GM18858 (cell line): ENCODE measurements at regions not wholly inside any gene's neighbourhood (a gene's known extent, or its start where the extent isn't known, plus 50 kb on each side); places are given as distances from the start of the nearest gene placed in this dataset.
A peak's percentile ranks its signal among the peaks of the same experiment; 100 is the strongest.
"Not testable (repeated sequence)": the region's sequence is repeated elsewhere in the genome, so short reads cannot be mapped to it uniquely, and the experiment has no call there.

ENCODE experiments used
- ATAC-seq: cut with Tn5 transposase; IDR thresholded peaks from one replicate; pipeline ENCODE4 v1.9.1; 2021; ENCODE audit not compliant: unreplicated experiment

DNA sequence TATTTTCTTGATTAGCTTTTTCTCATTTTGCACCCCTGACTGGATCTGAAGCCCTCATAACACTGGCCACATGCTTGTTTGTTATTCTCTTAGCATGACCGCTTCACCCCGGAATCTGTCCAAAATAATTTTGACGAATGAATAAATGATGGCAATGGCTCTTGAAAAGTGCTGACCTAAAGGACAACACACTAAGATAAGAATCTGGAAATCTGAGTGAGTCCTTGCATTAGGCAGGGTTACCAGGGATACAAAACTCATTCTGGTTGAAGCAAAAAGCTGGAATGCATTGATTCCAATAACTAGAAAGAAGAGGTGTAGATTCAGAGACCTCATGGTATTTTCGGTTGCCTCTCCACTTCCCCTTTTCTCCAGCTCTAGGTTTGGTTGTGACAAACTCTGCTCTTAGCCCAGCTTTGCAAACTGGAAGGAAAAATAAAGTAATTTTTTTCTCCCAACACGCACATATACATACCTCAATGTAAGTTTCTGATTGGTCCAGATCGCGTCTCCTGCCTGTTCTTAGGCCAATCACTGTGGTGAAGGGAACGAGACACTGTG, 157.4 kb downstream of the SKIDA1 start:
- ATAC-seq = peak; percentile 39

DNA sequence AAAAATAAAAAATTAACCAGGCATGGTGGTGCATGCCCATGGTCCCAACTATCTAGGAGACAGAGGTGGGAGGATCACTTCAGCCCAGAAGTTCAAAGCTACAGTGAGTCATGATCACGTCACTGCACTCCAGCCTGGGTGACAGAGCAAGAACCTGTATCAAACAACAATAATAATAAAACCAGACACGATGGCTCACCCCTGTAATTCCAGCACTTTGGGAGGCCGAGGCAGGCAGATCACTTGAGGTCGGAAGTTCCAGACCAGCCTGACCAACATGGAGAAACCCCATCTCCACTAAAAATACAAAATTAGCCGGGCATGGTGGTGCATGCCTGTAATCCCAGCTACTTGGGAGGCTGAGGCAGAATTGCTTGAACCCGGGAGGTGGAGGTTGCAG, 159.4 kb downstream of the SKIDA1 start:
- not testable (repeated sequence) for ATAC-seq

GRCh38 chr10:21364196-21365114, 161.0 kb downstream of the SKIDA1 start:
- no peak for ATAC-seq

- no peak for ATAC-seq
Measured at GRCh38 chr10:21363731-21364104, 161.8 kb downstream of the SKIDA1 start.

DNA sequence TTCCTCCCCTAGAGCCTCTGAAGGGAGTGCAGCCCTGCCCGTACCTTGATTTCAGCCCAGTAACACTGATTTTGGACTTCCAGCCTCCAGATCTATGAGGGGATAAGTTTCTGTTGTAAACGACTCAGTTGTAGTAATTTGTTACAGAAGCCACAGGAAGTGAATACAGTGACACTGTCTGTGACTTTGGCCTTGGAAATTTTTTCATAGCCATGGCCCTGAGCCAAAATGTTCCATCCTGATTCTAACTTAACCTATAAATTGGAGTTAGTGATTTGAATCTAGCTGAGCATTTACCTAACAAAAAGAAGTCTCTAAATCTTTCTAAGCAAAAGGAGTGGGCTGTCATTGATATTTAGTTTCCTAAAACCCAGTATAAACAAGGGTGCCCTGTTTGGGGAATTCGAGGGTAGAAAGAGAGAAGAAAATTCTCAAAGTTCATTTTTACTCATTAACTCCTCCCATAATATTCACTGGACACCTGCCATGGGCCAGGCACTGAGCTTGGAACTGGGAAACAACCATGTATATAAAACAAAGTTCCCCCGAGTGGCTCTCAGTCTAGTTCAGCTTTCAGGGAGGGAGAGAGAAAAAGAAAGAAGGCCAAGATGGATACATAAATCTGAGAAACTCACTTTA, 162.3 kb downstream of the SKIDA1 start:
- ATAC-seq = no peak

GRCh38 chr10:21359202-21359601, 166.3 kb downstream of the SKIDA1 start:
- ATAC-seq = no peak

DNA sequence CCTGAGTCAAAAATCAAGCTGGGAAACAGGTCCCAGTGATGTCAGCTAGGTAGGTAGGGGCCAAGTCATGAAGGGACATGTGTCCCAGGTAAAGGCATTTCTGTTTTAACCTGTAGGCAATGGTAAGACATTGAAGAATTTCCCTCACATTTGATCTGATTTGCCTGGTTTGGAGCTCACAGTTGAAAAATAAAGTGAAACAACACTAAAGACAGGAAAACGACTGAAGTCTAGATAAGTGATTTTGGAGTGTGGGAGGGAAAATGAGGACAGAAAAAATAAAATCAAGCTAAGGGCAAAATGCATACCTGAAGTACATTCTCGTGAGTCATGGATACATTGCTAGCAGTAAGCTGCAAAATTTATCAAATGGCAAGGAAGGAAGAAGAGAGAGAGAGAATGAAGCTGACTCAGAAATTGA, 169.9 kb downstream of the SKIDA1 start:
- ATAC-seq = no peak

DNA sequence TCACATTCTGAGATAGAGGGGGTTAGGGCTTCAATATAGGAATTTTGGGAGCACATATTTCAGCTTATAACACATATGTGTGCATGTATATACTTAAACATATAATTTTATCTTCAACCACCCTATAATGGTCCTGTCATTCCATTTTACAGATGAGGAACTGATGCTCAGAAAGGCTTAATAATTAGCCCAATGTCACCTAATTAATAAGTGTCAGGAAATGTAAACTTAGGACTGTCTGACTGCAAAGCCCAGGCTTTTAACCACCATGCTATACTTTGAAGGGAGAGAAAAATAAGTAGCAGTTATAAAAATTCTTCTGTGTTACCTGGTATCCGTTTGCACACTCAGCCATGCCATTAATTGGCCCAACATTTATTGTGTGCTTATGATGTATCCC, 172.6 kb downstream of the SKIDA1 start:
- no peak for ATAC-seq

DNA sequence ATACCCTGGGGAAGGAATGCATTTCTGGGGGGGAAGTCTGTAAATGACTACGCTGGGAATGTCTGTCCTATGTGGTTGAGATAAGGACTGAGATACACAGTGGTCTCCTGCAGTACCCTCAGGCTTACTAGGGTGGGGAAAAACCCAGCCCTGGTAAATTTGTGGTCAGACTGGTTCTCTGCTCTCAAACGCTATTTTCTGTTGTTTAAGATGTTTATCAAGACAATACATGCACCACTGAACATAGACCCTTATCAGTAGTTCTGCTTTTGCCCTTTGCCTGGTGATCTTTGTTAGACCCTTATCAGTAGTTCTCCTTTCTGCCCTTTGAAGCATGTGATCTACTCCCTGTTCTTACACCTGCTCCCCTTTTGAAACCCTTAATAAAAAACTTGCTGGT, 173.9 kb downstream of the SKIDA1 start:
- not testable (repeated sequence) for ATAC-seq

DNA sequence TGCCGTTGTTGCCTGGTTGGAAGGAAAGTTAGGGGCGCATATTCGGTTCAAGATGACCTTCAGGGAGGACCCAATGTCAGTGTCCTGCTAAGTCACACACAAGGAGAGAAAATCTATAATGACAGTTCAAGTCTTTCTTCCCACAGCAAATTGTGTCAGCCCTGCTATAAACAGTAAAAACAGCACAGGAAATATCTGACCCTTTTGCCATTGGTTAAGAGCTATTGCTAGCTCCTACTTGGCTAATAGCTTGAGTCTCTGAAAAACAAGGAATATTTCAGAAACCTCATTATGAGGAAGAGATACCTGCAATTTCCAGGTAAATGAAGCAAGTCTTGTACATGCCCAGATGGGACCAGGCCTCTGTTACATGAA, 175.6 kb downstream of the SKIDA1 start:
- no peak for ATAC-seq

DNA sequence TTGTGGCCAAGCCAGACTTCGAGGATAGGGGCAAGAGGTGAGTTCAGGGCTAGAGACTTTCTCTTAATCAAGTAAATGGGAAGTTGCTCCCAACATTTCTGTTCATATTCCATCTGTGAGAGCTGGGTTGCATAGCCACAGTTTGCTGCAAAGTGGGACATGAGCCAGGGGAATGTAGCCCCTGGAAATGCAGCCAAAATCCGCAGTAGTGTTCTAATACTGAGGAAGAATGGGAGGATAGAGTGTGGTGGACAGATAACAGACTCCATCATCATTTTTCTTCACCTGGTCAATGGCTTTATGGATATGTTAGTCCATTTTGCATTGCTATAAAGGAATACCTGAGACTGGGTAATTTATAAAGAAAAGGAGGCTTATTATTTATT, 177.7 kb downstream of the SKIDA1 start:
- ATAC-seq = no peak

GRCh38 chr10:21347043-21347784, 178.3 kb downstream of the SKIDA1 start:
- no peak for ATAC-seq

GRCh38 chr10:21343087-21343486, 182.4 kb downstream of the SKIDA1 start:
- ATAC-seq = no peak

DNA sequence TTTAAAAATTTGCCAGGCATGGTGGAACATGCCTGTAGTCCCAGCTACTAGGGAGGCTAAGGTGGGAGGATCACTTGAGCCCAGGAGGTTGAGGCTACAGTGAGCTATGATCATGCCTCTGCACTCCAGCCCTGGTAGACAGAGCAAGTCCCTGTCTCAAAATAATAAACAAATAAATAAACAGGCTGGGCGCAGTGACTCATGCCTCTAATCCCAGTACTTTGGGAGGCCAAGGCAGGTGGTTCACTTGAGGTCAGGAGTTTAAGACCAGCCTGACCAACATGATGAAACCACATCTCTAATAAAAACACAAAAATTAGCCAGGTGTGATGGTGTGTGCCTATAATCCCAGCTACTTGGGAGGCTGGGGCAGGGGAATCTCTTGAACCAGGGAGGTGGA, 183.0 kb downstream of the SKIDA1 start:
- ATAC-seq = not testable (repeated sequence)

DNA sequence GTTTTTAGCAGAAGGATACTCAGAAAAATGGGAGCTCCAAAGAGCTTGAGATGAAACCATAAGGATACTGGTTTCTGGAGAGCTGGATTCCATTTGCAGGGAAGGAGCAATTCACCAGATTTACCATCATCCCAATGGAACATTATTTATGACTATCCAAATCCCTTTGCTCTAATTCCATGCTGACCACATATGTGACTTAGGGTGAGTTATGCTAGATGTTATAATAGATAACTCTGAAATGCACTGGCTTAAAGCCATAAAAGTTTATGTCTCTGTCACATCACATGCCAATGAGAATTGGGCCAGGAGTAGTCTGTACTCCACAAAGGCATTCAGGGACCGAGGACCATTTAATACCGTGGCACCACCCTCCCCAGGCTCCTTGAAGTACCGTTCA, 185.2 kb downstream of the SKIDA1 start:
- no peak for ATAC-seq

GRCh38 chr10:21337171-21337792, 188.2 kb downstream of the SKIDA1 start:
- ATAC-seq = no peak

- ATAC-seq = no peak
Measured at GRCh38 chr10:21336476-21337170, 188.9 kb downstream of the SKIDA1 start.

DNA sequence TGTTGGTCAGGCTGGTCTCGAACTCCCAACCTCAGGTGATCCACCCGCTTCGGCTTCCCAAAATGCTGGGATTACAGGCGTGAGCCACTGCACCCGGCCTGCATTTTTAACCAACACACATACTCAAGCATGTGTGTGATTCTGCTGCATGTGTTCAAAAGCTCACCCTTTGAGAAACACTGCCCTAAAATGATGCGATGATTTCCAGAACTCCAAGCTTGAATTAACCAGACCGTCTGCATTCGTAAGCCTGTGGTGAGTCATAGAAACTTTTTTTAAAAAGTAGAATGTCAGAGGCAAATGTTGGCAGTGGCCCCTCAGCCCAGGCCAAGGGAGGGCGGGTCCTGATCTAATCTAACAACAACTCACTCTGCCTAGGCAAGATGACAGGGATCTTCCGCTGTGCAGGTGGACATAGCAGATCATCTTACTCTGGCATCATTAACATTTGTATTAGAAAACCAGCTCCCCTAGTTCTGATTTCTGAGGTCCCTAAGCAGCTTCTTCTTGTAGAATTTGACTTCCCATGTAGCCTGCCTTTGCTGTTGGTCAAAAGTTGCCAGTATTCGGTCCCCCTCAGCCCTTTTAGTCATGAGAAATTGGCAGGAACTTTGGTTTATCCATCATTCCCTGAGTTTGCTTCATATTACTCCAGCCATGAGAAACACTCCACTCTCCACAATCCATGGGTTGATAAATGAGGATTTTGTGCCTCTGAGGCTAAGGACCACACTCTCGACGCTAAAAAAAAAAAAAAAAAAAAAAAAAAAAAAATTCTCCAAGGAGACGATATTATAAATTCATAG, 190.4 kb downstream of the SKIDA1 start:
- ATAC-seq = no peak

GRCh38 chr10:21330628-21331020, 194.9 kb downstream of the SKIDA1 start:
- ATAC-seq = no peak
